Effector memory CD4-positive, alpha-beta T cell (primary cell): ENCODE measurements at regions not wholly inside any gene's neighbourhood (a gene's known extent, or its start where the extent isn't known, plus 50 kb on each side); places are given as distances from the start of the nearest gene placed in this dataset.
"Not testable (repeated sequence)": the region's sequence is repeated elsewhere in the genome, so short reads cannot be mapped to it uniquely, and the experiment has no call there.

Source experiments
- DNase-seq, 3 donors: peaks; one replicate each; pipeline ENCODE4 v3.0.0-alpha.2; 2020
- H3K27ac ChIP-seq: 2 replicates; pipeline ENCODE4 v1.7.0; 2013; ENCODE audit warnings: mild to moderate bottlenecking, low read length, moderate library complexity; ENCODE audit not compliant: insufficient read depth, poor library complexity, severe bottlenecking
- H3K27me3 ChIP-seq: replicated peaks from 2 replicates; pipeline ENCODE4 v1.7.0; 2013; ENCODE audit warnings: mild to moderate bottlenecking, low read length; ENCODE audit not compliant: insufficient read depth, control insufficient read depth, poor library complexity, severe bottlenecking
- H3K36me3 ChIP-seq: 2 replicates; pipeline ENCODE4 v1.7.0; 2013; ENCODE audit warnings: mild to moderate bottlenecking, low read length, moderate library complexity; ENCODE audit not compliant: control insufficient read depth, insufficient read depth
- H3K4me1 ChIP-seq: 2 replicates; pipeline ENCODE4 v1.7.0; 2013; ENCODE audit warnings: low read length, mild to moderate bottlenecking; ENCODE audit not compliant: control insufficient read depth, insufficient read depth, poor library complexity, severe bottlenecking
- H3K4me3 ChIP-seq: 2 replicates; pipeline ENCODE4 v1.7.0; 2013; ENCODE audit warnings: low read length, low read depth, mild to moderate bottlenecking; ENCODE audit not compliant: insufficient read depth, poor library complexity, severe bottlenecking
- H3K9me3 ChIP-seq: 2 replicates; pipeline ENCODE4 v1.7.0; 2013; ENCODE audit warnings: mild to moderate bottlenecking, low read length, moderate library complexity; ENCODE audit not compliant: control insufficient read depth

DNA sequence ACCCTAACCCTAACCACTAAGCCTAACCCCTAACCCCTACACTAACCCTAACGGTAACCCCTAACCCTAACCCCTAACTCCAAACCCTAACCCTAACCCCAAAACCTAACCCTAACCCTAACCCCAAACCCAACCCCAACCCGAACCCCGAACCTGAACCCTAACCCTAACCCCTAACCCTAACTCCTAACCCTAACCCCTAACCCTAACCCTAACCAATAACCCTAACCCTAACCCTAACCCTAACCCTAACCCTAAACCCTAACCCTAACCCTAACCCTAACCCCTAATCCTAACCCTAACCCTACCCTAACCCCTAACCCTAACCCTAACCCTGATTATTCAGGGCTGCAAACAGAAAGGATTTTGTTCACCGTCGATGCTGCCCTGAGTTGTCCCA, 144.6 kb upstream of the DUSP22 start:
- not testable (repeated sequence) for H3K27me3 ChIP-seq, H3K4me1 ChIP-seq, H3K4me3 ChIP-seq, H3K27ac ChIP-seq, DNase-seq, H3K36me3 ChIP-seq, H3K9me3 ChIP-seq

- not testable (repeated sequence) for H3K4me3 ChIP-seq, H3K27me3 ChIP-seq, H3K36me3 ChIP-seq, H3K4me1 ChIP-seq, H3K27ac ChIP-seq, H3K9me3 ChIP-seq
- DNase-seq = peak; percentile 47 to 52 (median 49)
Measured at GRCh38 chr6:148051-148984, 144.0 kb upstream of the DUSP22 start.

DNA sequence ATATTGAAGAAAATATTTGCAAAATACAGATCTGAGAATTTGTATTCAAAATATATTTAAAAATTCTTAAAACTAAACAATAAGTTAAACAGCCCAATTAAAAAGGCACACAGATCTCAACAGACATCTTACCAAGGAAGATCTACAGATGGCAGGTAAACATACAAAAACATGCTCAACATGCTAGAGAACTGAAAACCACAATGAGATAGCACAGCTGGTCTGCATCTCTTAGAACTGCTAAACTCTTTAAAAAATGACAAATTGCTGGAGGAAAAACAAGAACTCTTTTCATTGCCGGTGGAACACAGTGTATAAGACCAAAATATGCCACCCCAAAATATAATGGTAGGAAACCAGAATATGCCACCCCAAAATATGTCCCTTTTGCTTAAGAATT, 142.1 kb upstream of the DUSP22 start:
- H3K36me3 ChIP-seq, H3K27ac ChIP-seq, DNase-seq, H3K27me3 ChIP-seq, H3K4me1 ChIP-seq, H3K4me3 ChIP-seq, H3K9me3 ChIP-seq: not testable (repeated sequence)

DNA sequence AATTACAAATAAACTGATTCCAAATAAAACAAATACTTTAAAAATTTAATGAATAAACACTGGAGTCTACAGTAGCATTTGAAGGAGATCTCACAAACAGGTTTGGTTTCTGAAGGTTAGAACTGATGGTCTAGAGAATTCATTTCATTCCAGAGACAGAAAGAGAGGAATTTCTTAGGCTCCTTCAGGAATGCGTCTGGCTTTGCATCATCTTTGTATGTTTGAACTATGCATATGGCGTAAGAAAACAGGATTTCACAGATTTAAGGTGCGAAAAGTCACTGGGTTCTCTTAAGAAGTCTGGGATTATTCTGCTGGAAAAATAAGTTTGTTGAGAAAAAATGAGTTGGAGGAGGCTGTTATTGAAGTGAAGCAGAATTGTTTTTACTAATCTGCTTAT, 139.9 kb upstream of the DUSP22 start:
- not testable (repeated sequence) for H3K9me3 ChIP-seq, H3K27ac ChIP-seq, DNase-seq, H3K27me3 ChIP-seq, H3K4me3 ChIP-seq, H3K36me3 ChIP-seq, H3K4me1 ChIP-seq

DNA sequence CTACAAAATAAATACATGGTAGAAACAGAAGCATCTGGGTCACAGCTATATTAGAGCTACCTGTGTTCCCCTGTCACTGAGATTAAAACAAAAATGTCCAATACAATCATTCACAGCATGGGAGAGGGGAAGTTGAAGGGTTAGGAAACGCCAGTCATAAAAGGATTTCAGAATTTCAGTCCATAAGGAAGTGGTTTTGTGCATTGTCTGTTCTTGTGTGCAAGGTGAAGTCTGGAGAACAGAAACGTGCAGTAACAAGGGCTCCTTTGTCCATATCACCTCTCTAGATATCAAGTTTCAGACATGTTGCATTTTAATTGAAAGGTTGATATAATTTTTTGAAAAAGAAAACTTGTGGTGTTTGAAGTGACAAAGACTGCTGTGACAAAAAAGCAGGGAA, 139.3 kb upstream of the DUSP22 start:
- H3K27me3 ChIP-seq, DNase-seq, H3K4me3 ChIP-seq, H3K36me3 ChIP-seq, H3K9me3 ChIP-seq, H3K4me1 ChIP-seq, H3K27ac ChIP-seq: not testable (repeated sequence)

- H3K9me3 ChIP-seq, H3K36me3 ChIP-seq, H3K27me3 ChIP-seq, H3K27ac ChIP-seq, DNase-seq, H3K4me3 ChIP-seq, H3K4me1 ChIP-seq: not testable (repeated sequence)
Measured at GRCh38 chr6:153867-154266, 138.4 kb upstream of the DUSP22 start.

GRCh38 chr6:154321-155092, 137.8 kb upstream of the DUSP22 start:
- not testable (repeated sequence) for DNase-seq, H3K27ac ChIP-seq, H3K27me3 ChIP-seq, H3K9me3 ChIP-seq, H3K36me3 ChIP-seq, H3K4me1 ChIP-seq, H3K4me3 ChIP-seq

GRCh38 chr6:156010-156409, 136.3 kb upstream of the DUSP22 start:
- Histone ChIP-seq H3K9me3 (no peaks in the 10 kb centered on the region), H3K36me3 (no peaks in the 10 kb centered on the region), H3K27ac (no peak overlapping the region), H3K4me1 (no peaks in the 10 kb centered on the region), H3K27me3 (peaks cover 5% of the 10 kb centered on the region), H3K4me3 (no peak overlapping the region)
- no peak for DNase-seq

- not testable (repeated sequence) for H3K9me3 ChIP-seq, H3K36me3 ChIP-seq, H3K27ac ChIP-seq, H3K27me3 ChIP-seq, DNase-seq, H3K4me1 ChIP-seq, H3K4me3 ChIP-seq
Measured at GRCh38 chr6:156441-157140, 135.7 kb upstream of the DUSP22 start.

GRCh38 chr6:157176-157575, 135.1 kb upstream of the DUSP22 start:
- not testable (repeated sequence) for H3K9me3 ChIP-seq, H3K4me1 ChIP-seq, DNase-seq, H3K36me3 ChIP-seq, H3K27me3 ChIP-seq, H3K4me3 ChIP-seq, H3K27ac ChIP-seq
